HepG2 (cell line): ENCODE measurements at regions not wholly inside any gene's neighbourhood (a gene's known extent, or its start where the extent isn't known, plus 50 kb on each side); places are given as distances from the start of the nearest gene placed in this dataset.

Experiments
- ATAC-seq: fragments of 200-7000 bp; cut with Tn5 transposase; 3 replicates; pipeline ENCODE4 v1.9.1; 2020; ENCODE audit warnings: mild to moderate bottlenecking, moderate library complexity
- BruUV-seq: library from RNA; stranded (reverse); fragments of 400-500 nt; replicated peaks from 2 replicates; lab custom pipeline; 2021; lab: Mats Ljungman, UMichigan
- CTCF ChIA-PET: fragments of 300-600 bp; formaldehyde crosslinking; extraction: SDS; loops from one replicate; lab custom pipeline; 2021; ENCODE audit warnings: low total read pairs, inconsistent platforms, low intra/inter-chr PET ratio; lab: Yijun Ruan, JAX
- POLR2A ChIA-PET: fragments of 350-600 bp; sonication (Branson Sonifier 250); formaldehyde crosslinking; loops from one replicate; lab custom pipeline; 2020; ENCODE audit warnings: antibody characterized with exemption, inconsistent platforms; lab: Yijun Ruan, JAX
- DNase-seq: peaks from one replicate; pipeline ENCODE4 v3.0.0-alpha.2; 2015; ENCODE audit warnings: low spot score
- FAIRE-seq: peaks from 3 replicates; lab custom pipeline; 2011; peaks lifted over from hg19 to GRCh38; lab: Jason Lieb, UNC
- H2AFZ ChIP-seq: one replicate; pipeline ENCODE4 v1.6.1; 2011; ENCODE audit warnings: low read length, inconsistent platforms
- H3K27ac ChIP-seq: fragments of 300-600 bp; 3 replicates; pipeline ENCODE4 v1.8.0; 2011; ENCODE audit warnings: mixed run types, mild to moderate bottlenecking, mixed read lengths, low read length, inconsistent platforms; ENCODE audit not compliant: insufficient read depth; ENCODE audit errors: extremely low read length
- H3K27me3 ChIP-seq, 2 experiments: fragments of 200-600 bp in 1 of 2; 2 replicates in 1 of 2; 3 replicates in 1 of 2; pipeline versions ENCODE4 v1.6.0 to v1.8.0; 2011; ENCODE audit warnings: low read length in 2 of 2, mild to moderate bottlenecking in 2 of 2, moderate library complexity in 2 of 2, inconsistent platforms in 1 of 2; ENCODE audit not compliant: insufficient read depth in 2 of 2, control insufficient read depth in 1 of 2
- H3K36me3 ChIP-seq, 2 experiments: fragments of 200-600 bp in 1 of 2; replicated peaks in 1 of 2; 2 replicates in 1 of 2; 3 replicates in 1 of 2; pipeline versions ENCODE4 v1.5.1 to v1.8.0; 2011; ENCODE audit warnings: low read length in 2 of 2, inconsistent platforms in 1 of 2; ENCODE audit not compliant: insufficient read depth in 2 of 2, control insufficient read depth in 1 of 2
- H3K4me1 ChIP-seq: 2 replicates; pipeline ENCODE4 v1.5.1; 2012; ENCODE audit warnings: low read length, inconsistent platforms; ENCODE audit not compliant: insufficient read depth
- H3K4me2 ChIP-seq: 2 replicates; pipeline ENCODE4 v1.6.0; 2011; ENCODE audit warnings: low read depth, low read length, inconsistent platforms
- H3K4me3 ChIP-seq, 3 experiments: fragments of 200-600 bp in 1 of 3; sonication (generic), shearing (Covaris generic) in 1 of 3; replicated peaks in 1 of 3; 2 replicates each; pipeline ENCODE4 v1.5.1; 2011 to 2016; ENCODE audit warnings: low read length in 3 of 3, inconsistent platforms in 2 of 3, low read depth in 2 of 3, mild to moderate bottlenecking in 2 of 3, control low read depth in 1 of 3, mixed read lengths in 1 of 3; ENCODE audit not compliant: insufficient read depth in 1 of 3
- H3K79me2 ChIP-seq: one replicate; pipeline ENCODE4 v1.6.1; 2011; ENCODE audit warnings: low read length, inconsistent platforms; ENCODE audit not compliant: insufficient read depth
- H3K9ac ChIP-seq: 2 replicates; pipeline ENCODE4 v1.6.0; 2011; ENCODE audit warnings: mild to moderate bottlenecking, low read depth, low read length, inconsistent platforms; ENCODE audit not compliant: insufficient read depth
- H3K9me3 ChIP-seq: 2 replicates; pipeline ENCODE4 v1.5.1; 2012; ENCODE audit warnings: mild to moderate bottlenecking, low read length
- H4K20me1 ChIP-seq: 2 replicates; pipeline ENCODE4 v1.6.0; 2011; ENCODE audit warnings: inconsistent platforms, mild to moderate bottlenecking, low read length, moderate library complexity; ENCODE audit not compliant: insufficient read depth
- HCFC1 ChIP-seq: fragments of 150-350 bp; IDR thresholded peaks from 2 replicates; pipeline ENCODE4 v1.6.1; 2014; ENCODE audit warnings: low read depth, low read length
- MAFF ChIP-seq: IDR thresholded peaks from 2 replicates; pipeline ENCODE4 v1.6.1; 2011; ENCODE audit warnings: low read depth, low read length, improper control_type of control experiment
- MAFK ChIP-seq, 2 experiments: IDR thresholded peaks in 1 of 2; conservative IDR thresholded peaks in 1 of 2; 2 replicates each; pipeline ENCODE4 v1.6.1; 2011; ENCODE audit warnings: improper control_type of control experiment in 2 of 2, low read length in 2 of 2
- NFE2L2 ChIP-seq: fragments of 150-350 bp; IDR thresholded peaks from 2 replicates; pipeline ENCODE4 v1.6.1; 2014; ENCODE audit warnings: low read length
- RBAK ChIP-seq: sonication (generic); formaldehyde crosslinking; IDR thresholded peaks from 2 replicates; pipeline ENCODE4 v1.5.1; 2020; ENCODE audit warnings: mild to moderate bottlenecking, missing genetic modification reagents
- SAP130 ChIP-seq: IDR thresholded peaks from 2 replicates; pipeline ENCODE4 v1.6.1; 2016; ENCODE audit warnings: low read depth
- U2AF1 ChIP-seq: fragments of 200-400 bp; formaldehyde crosslinking; optimal IDR thresholded peaks from 2 replicates; pipeline ENCODE3; 2017; ENCODE audit warnings: mild to moderate bottlenecking, low read depth, low read length
- ZNF629 ChIP-seq: sonication (generic); formaldehyde crosslinking; conservative IDR thresholded peaks from 2 replicates; pipeline ENCODE4 v1.5.0; 2020; ENCODE audit warnings: missing genetic modification reagents
- ZNF713 ChIP-seq: sonication (generic); formaldehyde crosslinking; IDR thresholded peaks from 2 replicates; pipeline ENCODE4 v1.4.0; 2020; ENCODE audit warnings: mild to moderate bottlenecking, missing genetic modification reagents
- WGBS: methylation state at CpG from one replicate; pipeline ENCODE4 v1.1.6; 2017; ENCODE audit warnings: low lambda C conversion rate; 5-methylcytosine and 5-hydroxymethylcytosine counted together
- in situ Hi-C: cut with HindIII; loops from 2 replicates; pipeline ENCODE4 v1.10.0; 2017; ENCODE audit warnings: low pct_unique_long_range_greater_than_20kb; ENCODE audit not compliant: extremely low pct_ligation_motif_present
- intact Hi-C: fragments of 100-400 bp; cut with micrococcal nuclease; formaldehyde crosslinking; loops from one replicate; pipeline ENCODE4 v1.10.0; 2022; ENCODE audit not compliant: unreplicated experiment
- TF ChIP-seq, protein P1 (sequence below): sonication (generic); formaldehyde crosslinking; IDR thresholded peaks from 2 replicates; pipeline ENCODE4 v1.9.0; 2021; ENCODE audit warnings: missing genetic modification reagents, mild to moderate bottlenecking, borderline replicate concordance

DNA sequence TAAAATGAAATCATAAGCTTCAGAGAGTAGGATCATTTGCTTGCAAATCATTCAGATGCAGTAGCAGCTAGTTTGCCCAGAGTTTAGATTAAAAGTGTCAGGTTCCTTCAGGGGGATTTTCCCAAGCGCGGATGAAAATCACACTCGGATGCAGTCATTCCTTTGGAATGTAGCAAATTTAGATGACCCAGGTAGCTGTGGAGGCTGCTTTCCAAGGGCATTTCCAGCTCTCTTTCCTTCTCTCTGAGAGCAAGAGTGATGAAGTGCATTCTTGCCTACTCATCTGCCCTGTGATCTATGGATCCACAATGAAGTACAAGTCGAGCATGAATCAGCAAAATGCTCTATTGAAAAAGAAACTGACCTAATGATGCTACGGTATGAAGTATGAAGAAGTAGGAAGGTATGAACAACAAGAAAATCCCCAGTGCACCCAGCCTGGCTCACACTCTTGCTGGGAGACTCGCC is 200.2 kb downstream of the PLK2 start:
- no peaks in the 10 kb centered on the region for H3K36me3 ChIP-seq
- no peak overlapping the region for H2AFZ ChIP-seq
- CTCF ChIA-PET: no interaction called here
- 17% methylated on average over 6 of the region's 6 CpGs for WGBS
- FAIRE-seq (no peak), DNase-seq (peak; percentile 3), ATAC-seq (no peak)
- BruUV-seq: no TSS peak
- intact Hi-C loops (no loop called here), in situ Hi-C loops (no loop called here)
- no peak overlapping the region for H3K27ac ChIP-seq
- no peaks in the 10 kb centered on the region for H3K9me3 ChIP-seq
- no peak for TF ChIP-seq HCFC1
- TF ChIP-seq MAFF: peak; percentile 57
- peak; percentile 66; the same call in 1 of the 2 replicates for TF ChIP-seq NFE2L2
- TF ChIP-seq MAFK (conservative IDR thresholded peaks at IDR 0.05 in 1 of 2, IDR thresholded peaks at IDR 0.05 in 1 of 2; ENCODE audit: low read length in 2 of 2): peak; percentile 41 to 58; a peak in 3 of 4 replicates
- TF ChIP-seq ZNF713 (CRISPR knock-in tag): no peak
- H3K9ac ChIP-seq: no peak overlapping the region
- H3K79me2 ChIP-seq: no peaks in the 10 kb centered on the region
- POLR2A ChIA-PET: no interaction called here
- no peaks in the 10 kb centered on the region for H3K27me3 ChIP-seq
- no peaks in the 10 kb centered on the region for H4K20me1 ChIP-seq
- no peak overlapping the region for H3K4me3 ChIP-seq
- no peaks in the 10 kb centered on the region for H3K4me1 ChIP-seq
- no peak overlapping the region for H3K4me2 ChIP-seq

DNA sequence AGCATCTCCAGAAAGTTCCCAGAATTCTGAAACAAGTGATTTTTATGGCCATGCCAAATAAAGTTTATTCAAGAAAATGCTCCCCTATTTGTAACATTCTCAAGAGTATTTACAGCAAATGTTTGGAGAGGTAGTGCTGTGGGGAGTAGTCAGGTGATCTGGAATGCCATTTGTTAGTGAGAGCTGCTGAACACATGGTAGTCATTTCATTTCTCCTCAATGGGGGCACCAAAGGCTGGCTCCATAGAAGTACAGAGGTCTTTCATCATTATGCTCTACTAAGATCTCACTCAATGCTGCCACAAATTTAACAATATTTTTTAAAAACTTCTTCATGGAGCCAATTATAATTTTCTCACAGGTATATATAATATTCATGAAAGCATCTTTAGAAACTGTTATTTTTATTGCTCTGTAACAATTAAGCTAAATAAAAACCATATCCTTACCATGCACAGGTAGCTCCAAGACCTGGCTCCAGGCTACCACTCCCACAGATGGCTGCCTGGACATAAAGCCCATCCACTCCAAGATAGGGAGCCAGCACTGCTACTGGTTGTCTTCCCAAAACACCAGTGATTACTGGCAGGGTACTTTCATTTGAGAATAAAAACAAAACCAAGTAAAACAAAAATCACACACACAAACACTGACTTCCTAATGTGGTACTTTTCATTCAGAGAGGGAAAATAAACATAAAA is 200.8 kb downstream of the PLK2 start:
- Histone ChIP-seq H3K27me3 (no peaks in the 10 kb centered on the region), H3K27ac (no peak overlapping the region), H3K4me2 (no peak overlapping the region), H3K4me1 (no peaks in the 10 kb centered on the region), H3K36me3 (no peaks in the 10 kb centered on the region), H3K4me3 (no peak overlapping the region), H4K20me1 (no peaks in the 10 kb centered on the region), H3K9me3 (no peaks in the 10 kb centered on the region), H2AFZ (no peak overlapping the region), H3K9ac (no peak overlapping the region), H3K79me2 (no peaks in the 10 kb centered on the region)
- ChIA-PET POLR2A (no interaction called here), CTCF (no interaction called here)
- BruUV-seq: no TSS peak
- intact Hi-C loops (no loop called here), in situ Hi-C loops (no loop called here)
- no peak for DNase-seq
- no peak for ATAC-seq
- no peak for FAIRE-seq
- TF ChIP-seq U2AF1 (no peak), ZNF629 (CRISPR knock-in tag) (no peak), RBAK (CRISPR knock-in tag) (no peak), SAP130 (CRISPR knock-in tag) (no peak)
- TF ChIP-seq, protein P1, sequence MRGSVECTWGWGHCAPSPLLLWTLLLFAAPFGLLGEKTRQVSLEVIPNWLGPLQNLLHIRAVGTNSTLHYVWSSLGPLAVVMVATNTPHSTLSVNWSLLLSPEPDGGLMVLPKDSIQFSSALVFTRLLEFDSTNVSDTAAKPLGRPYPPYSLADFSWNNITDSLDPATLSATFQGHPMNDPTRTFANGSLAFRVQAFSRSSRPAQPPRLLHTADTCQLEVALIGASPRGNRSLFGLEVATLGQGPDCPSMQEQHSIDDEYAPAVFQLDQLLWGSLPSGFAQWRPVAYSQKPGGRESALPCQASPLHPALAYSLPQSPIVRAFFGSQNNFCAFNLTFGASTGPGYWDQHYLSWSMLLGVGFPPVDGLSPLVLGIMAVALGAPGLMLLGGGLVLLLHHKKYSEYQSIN: no peak
